ENCODE measurements at regions not wholly inside any gene's neighbourhood (a gene's known extent, or its start where the extent isn't known, plus 50 kb on each side); places are given as distances from the start of the nearest gene placed in this dataset.

- Histone ChIP-seq H3K27ac (no peak overlapping the region), H3K9me3 (no peaks in the 10 kb centered on the region), H3K4me3 (no peak overlapping the region), H3K36me3 (no peaks in the 10 kb centered on the region), H3K4me1 (no peaks in the 10 kb centered on the region), H3K27me3 (no peaks in the 10 kb centered on the region)
- TF ChIP-seq POLR2AphosphoS5 (IDR thresholded peaks at IDR 0.05) (no peak), CTCF (IDR thresholded peaks at IDR 0.05) (no peak), POLR2A (IDR thresholded peaks at IDR 0.05) (no peak), EP300 (IDR thresholded peaks at IDR 0.05) (no peak)
- 73% methylated on average over 10 of the region's 10 CpGs for WGBS
- no peak for DNase-seq (ENCODE audit: low spot score in 2 of 2)
Observed at GRCh38 chr5:173458828-173459609, 130.8 kb upstream of the STC2 start.

- TF ChIP-seq EP300 (IDR thresholded peaks at IDR 0.05) (no peak), CTCF (IDR thresholded peaks at IDR 0.05) (no peak), POLR2AphosphoS5 (IDR thresholded peaks at IDR 0.05) (no peak)
- DNase-seq (ENCODE audit: low spot score in 2 of 2), result no peak
- no peaks in the 10 kb centered on the region for H3K9me3 ChIP-seq
- no peaks in the 10 kb centered on the region for H3K36me3 ChIP-seq
- H3K27ac ChIP-seq, result no peak overlapping the region
- no peaks in the 10 kb centered on the region for H3K4me1 ChIP-seq
- 50% methylated on average over 5 of the region's 5 CpGs for WGBS
- no peak overlapping the region for H3K4me3 ChIP-seq
- H3K27me3 ChIP-seq, result no peaks in the 10 kb centered on the region
Observed at GRCh38 chr5:173457482-173457881, 129.3 kb upstream of the STC2 start.

- 72% methylated on average over 5 of the region's 5 CpGs for WGBS
Observed at GRCh38 chr5:173456751-173457171, 128.5 kb upstream of the STC2 start.

GRCh38 chr5:173456181-173456580, 128.0 kb upstream of the STC2 start:
- TF ChIP-seq EP300 (IDR thresholded peaks at IDR 0.05), result no peak
- no peak for TF ChIP-seq POLR2A (IDR thresholded peaks at IDR 0.05)
- TF ChIP-seq CTCF (IDR thresholded peaks at IDR 0.05), result no peak
- TF ChIP-seq POLR2AphosphoS5 (IDR thresholded peaks at IDR 0.05), result no peak
- H3K27me3 ChIP-seq, result no peaks in the 10 kb centered on the region
- H3K9me3 ChIP-seq, result no peaks in the 10 kb centered on the region
- no peak for DNase-seq (ENCODE audit: low spot score in 2 of 2)
- peak overlapping the region; percentile 64 for H3K27ac ChIP-seq
- H3K4me1 ChIP-seq, result no peaks in the 10 kb centered on the region
- H3K4me3 ChIP-seq, result no peak overlapping the region
- H3K36me3 ChIP-seq, result no peaks in the 10 kb centered on the region
- 91% methylated on average over 4 of the region's 4 CpGs for WGBS

More at GRCh38 chr5:173456751-173457171, 128.5 kb upstream of the STC2 start:
- no peaks in the 10 kb centered on the region for H3K9me3 ChIP-seq
- no peaks in the 10 kb centered on the region for H3K4me1 ChIP-seq
- TF ChIP-seq POLR2A (IDR thresholded peaks at IDR 0.05) (no peak), EP300 (IDR thresholded peaks at IDR 0.05) (no peak), CTCF (IDR thresholded peaks at IDR 0.05) (no peak), POLR2AphosphoS5 (IDR thresholded peaks at IDR 0.05) (no peak)
- H3K4me3 ChIP-seq, result no peak overlapping the region
- no peaks in the 10 kb centered on the region for H3K36me3 ChIP-seq
- H3K27me3 ChIP-seq, result no peaks in the 10 kb centered on the region
- H3K27ac ChIP-seq, result no peak overlapping the region
- DNase-seq (ENCODE audit: low spot score in 2 of 2), result no peak

GRCh38 chr5:173455599-173455957, 127.4 kb upstream of the STC2 start:
- Histone ChIP-seq H3K4me1 (no peaks in the 10 kb centered on the region), H3K36me3 (no peaks in the 10 kb centered on the region), H3K27me3 (no peaks in the 10 kb centered on the region), H3K4me3 (no peak overlapping the region), H3K9me3 (no peaks in the 10 kb centered on the region), H3K27ac (peak overlapping the region; percentile 64)
- no peak for TF ChIP-seq EP300 (IDR thresholded peaks at IDR 0.05)
- TF ChIP-seq POLR2A (IDR thresholded peaks at IDR 0.05), result no peak
- TF ChIP-seq POLR2AphosphoS5 (IDR thresholded peaks at IDR 0.05), result no peak
- no peak for TF ChIP-seq CTCF (IDR thresholded peaks at IDR 0.05)
- WGBS, result 80% methylated on average over 4 of the region's 4 CpGs
- no peak for DNase-seq (ENCODE audit: low spot score in 2 of 2)
